Erythroblast (primary cell): ENCODE measurements at regions not wholly inside any gene's neighbourhood (a gene's known extent, or its start where the extent isn't known, plus 50 kb on each side); places are given as distances from the start of the nearest gene placed in this dataset.

ENCODE experiments used
- GATA1 ChIP-seq: IDR thresholded peaks from 2 replicates; pipeline ENCODE4 v1.6.1; 2011; ENCODE audit warnings: low read depth, mild to moderate bottlenecking, control low read depth, low read length, moderate library complexity
- POLR2A ChIP-seq: IDR thresholded peaks from 2 replicates; pipeline ENCODE4 v1.6.1; 2011; ENCODE audit warnings: mild to moderate bottlenecking, low read length

DNA sequence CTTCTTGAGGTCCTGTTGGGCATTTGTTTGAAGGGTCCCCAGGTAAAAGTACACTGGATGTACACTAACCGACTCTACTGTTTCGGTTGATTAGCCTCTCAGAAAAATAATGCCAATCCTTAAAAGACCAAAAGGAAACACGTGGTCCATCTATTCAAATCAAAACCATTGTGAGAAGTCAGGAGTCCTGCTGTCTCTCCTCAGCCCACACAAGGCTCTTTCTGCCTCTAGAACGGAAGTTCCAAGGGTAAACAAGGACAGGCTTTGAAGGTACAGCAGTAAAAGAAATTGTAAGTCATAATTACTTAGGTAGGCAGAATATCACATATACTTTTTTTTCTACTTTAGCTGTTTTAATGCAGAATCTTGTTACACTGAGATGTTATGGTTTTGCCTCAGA lies 71.7 kb upstream of the TPK1 start:
- TF ChIP-seq POLR2A (no peak), GATA1 (no peak)
